ENCODE measurements at regions not wholly inside any gene's neighbourhood (a gene's known extent, or its start where the extent isn't known, plus 50 kb on each side); places are given as distances from the start of the nearest gene placed in this dataset.

DNA sequence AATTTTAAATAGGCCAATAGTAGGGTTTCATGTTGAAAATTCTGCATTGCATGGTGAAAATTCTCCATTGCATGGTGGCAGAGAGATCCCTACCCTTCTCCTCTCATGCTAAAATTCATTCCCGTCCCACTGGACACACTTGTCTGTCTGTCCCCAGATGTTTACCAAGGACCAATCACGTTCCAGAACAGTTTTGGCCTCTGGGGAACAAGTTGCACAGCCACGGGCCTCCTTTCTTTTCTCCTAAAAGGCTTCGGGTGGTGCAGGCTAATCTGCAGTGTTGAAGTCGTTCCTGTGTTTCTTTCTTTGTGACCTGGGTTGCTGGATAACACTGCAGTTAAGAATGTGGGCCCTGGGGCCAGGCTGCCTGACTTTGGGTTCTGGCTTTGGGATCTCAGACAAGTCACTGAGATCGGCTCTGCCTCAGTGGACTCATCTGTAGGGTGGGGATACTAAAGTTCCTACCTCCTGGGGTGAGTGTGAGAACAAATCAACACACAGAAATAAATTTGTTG lies 113.1 kb upstream of the FAM204A start:
- Histone ChIP-seq H3K27ac (no peak overlapping the region), H3K36me3 (no peaks in the 10 kb centered on the region), H3K4me1 (peaks cover 0 to 5% (median 0%) of the 10 kb centered on the region in 4 donors), H3K4me3 (no peak overlapping the region), H3K27me3 (no peaks in the 10 kb centered on the region), H3K9me3 (no peaks in the 10 kb centered on the region)
- DNase-seq, result no peak
- no peak for TF ChIP-seq POLR2A (IDR thresholded peaks at IDR 0.05)
- TF ChIP-seq, protein P1, sequence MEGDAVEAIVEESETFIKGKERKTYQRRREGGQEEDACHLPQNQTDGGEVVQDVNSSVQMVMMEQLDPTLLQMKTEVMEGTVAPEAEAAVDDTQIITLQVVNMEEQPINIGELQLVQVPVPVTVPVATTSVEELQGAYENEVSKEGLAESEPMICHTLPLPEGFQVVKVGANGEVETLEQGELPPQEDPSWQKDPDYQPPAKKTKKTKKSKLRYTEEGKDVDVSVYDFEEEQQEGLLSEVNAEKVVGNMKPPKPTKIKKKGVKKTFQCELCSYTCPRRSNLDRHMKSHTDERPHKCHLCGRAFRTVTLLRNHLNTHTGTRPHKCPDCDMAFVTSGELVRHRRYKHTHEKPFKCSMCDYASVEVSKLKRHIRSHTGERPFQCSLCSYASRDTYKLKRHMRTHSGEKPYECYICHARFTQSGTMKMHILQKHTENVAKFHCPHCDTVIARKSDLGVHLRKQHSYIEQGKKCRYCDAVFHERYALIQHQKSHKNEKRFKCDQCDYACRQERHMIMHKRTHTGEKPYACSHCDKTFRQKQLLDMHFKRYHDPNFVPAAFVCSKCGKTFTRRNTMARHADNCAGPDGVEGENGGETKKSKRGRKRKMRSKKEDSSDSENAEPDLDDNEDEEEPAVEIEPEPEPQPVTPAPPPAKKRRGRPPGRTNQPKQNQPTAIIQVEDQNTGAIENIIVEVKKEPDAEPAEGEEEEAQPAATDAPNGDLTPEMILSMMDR (IDR thresholded peaks at IDR 0.05), result no peak

DNA sequence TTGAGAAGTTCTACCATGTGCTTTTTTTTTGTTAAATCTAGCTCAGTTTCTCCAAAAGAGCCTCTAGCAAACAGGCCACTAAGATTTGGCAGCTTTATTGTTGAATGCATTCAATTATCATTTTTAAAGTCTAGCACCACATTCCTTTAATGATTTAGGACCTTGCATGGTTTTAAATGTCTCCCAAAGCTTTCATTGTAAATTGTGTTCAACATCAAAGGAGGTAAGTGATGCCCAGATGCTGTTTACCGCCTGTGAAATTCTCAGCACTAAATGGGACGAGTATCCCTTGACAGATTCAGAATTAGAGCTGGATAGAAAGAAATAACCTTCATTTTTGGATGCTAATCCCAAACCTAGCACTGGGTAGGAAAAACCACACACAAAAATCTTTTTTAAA lies 112.1 kb upstream of the FAM204A start:
- no peak for DNase-seq
- TF ChIP-seq, protein P1 (IDR thresholded peaks at IDR 0.05), result no peak
- TF ChIP-seq POLR2A (IDR thresholded peaks at IDR 0.05), result no peak
- Histone ChIP-seq H3K9me3 (no peaks in the 10 kb centered on the region), H3K36me3 (no peaks in the 10 kb centered on the region), H3K27me3 (no peaks in the 10 kb centered on the region), H3K4me1 (peaks cover 0 to 5% (median 0%) of the 10 kb centered on the region in 4 donors), H3K27ac (no peak overlapping the region), H3K4me3 (no peak overlapping the region)

DNA sequence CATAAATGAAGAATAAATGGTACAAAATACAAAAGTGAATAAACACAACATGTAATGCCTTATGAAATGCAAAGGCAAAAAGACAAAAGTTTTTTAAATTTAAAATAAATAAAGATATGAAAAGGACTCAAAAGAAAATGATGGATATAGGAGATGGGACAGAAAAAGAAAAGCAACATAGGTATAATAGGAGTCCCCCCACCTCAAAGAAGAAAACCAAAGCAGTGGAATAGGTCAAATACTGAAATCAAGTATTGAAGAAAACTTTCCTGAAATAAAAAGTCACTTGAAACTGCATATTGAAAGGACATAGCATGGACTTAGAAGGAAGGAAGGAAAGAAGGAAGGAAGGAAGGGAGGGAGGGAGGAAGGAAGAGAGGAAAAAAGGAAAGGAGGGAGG lies 110.0 kb upstream of the FAM204A start:
- no peaks in the 10 kb centered on the region for H3K27me3 ChIP-seq
- DNase-seq, result no peak
- H3K4me3 ChIP-seq, result no peak overlapping the region
- no peaks in the 10 kb centered on the region for H3K4me1 ChIP-seq
- TF ChIP-seq POLR2A (IDR thresholded peaks at IDR 0.05), result no peak
- TF ChIP-seq, protein P1 (IDR thresholded peaks at IDR 0.05), result no peak
- no peaks in the 10 kb centered on the region for H3K9me3 ChIP-seq
- H3K36me3 ChIP-seq, result no peaks in the 10 kb centered on the region
- no peak overlapping the region for H3K27ac ChIP-seq

DNA sequence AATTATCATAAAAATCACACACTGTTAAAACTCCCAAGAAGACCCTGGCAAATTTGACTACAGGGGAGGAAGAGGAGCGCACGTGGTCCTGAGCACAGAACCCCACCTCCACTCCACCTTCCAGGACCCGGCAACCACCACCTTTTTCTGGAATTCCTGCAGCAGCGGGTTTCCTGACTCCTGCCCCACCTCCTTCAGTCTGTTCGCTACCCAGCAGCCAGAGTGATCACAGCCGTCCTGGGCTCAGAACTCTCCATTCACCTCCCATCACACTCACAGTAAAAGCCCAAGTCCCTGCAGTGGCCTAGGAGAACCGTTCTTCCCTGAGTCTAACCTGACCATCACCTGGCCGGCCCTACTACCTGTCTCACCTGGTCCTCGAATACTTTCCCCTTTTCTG lies 107.4 kb upstream of the FAM204A start:
- DNase-seq, result no peak
- Histone ChIP-seq H3K4me1 (no peaks in the 10 kb centered on the region), H3K4me3 (no peak overlapping the region), H3K27ac (no peak overlapping the region), H3K27me3 (no peaks in the 10 kb centered on the region), H3K9me3 (no peaks in the 10 kb centered on the region), H3K36me3 (no peaks in the 10 kb centered on the region)
- TF ChIP-seq, protein P1 (IDR thresholded peaks at IDR 0.05), result no peak
- no peak for TF ChIP-seq POLR2A (IDR thresholded peaks at IDR 0.05)

DNA sequence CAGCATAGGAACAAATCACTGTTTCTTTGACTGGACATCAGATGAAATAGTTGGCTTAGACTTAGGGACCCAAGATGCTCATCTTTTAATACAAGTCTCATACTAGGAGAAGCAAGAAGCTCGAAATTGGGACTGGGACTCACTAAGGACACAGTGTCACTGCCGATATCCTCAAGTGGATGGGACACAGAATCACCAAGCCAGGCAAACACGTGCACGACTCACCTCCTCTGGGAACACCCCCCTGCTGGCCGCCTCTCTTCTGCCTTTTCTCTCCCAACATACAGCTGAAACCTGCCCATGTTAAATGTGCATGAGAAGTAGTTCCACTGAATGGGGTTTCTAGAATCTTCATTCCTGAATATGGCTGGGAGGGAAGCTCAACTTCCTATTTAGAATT lies 106.6 kb upstream of the FAM204A start:
- no peaks in the 10 kb centered on the region for H3K9me3 ChIP-seq
- H3K36me3 ChIP-seq, result no peaks in the 10 kb centered on the region
- H3K27me3 ChIP-seq, result no peaks in the 10 kb centered on the region
- H3K4me3 ChIP-seq, result no peak overlapping the region
- H3K27ac ChIP-seq, result no peak overlapping the region
- TF ChIP-seq POLR2A (IDR thresholded peaks at IDR 0.05), result no peak
- H3K4me1 ChIP-seq, result no peaks in the 10 kb centered on the region
- no peak for DNase-seq

DNA sequence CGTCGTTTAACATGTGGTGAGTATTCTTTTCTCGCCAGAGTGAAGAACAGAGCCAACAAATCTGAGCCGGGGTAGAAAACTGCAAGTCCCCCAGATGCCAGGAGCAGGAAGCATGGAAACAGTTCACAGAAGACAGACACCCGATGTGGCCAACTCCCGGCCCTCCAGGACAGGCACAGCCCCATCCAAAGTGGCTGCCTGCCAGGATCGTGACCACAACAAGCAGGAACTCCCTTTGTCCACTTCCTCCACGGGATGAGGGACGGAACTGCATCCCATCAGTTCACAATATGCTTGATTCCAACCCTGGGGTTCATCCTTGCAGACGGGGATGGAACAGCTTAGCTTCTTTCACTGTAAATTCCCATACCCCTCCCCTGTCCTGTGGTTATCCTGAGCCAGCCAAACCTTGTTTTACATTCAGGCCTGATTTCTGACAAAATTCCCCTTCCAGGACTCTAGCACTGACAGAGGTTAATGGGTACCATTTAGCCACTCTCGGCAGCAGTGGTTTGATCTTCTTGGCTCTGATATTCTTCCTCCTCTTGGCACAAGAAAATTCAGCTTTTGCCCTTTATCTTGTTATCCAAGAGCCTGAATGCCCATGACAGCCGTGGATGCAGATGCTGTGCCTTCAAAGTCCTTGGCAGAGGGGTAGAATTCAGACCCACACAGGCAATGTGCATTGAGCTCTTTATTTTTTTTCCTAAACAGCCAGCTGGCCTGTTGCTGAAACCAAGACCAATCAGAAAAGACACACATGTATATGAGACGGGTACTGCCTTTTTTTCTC lies 105.5 kb upstream of the FAM204A start:
- Histone ChIP-seq H3K4me3 (no peak overlapping the region), H3K4me1 (no peaks in the 10 kb centered on the region), H3K9me3 (no peaks in the 10 kb centered on the region), H3K27ac (no peak overlapping the region), H3K27me3 (no peaks in the 10 kb centered on the region), H3K36me3 (no peaks in the 10 kb centered on the region)
- peak in 2 of 3 donors; percentile 49 to 60 for DNase-seq
- TF ChIP-seq POLR2A (IDR thresholded peaks at IDR 0.05), result no peak
- TF ChIP-seq, protein P1 (IDR thresholded peaks at IDR 0.05), result no peak

Measured in Peyer's patch (tissue), 4 donors.